ENCODE measurements at regions not wholly inside any gene's neighbourhood (a gene's known extent, or its start where the extent isn't known, plus 50 kb on each side); places are given as distances from the start of the nearest gene placed in this dataset.

GRCh38 chr5:6049662-6050061, 328.7 kb downstream of the MED10 start:
- TF ChIP-seq CTCF (IDR thresholded peaks at IDR 0.05; ENCODE audit: extremely low read depth in 1 of 2, insufficient read depth in 1 of 2, low read depth in 1 of 2, low read length in 2 of 2) = no peak
- no peak for TF ChIP-seq POLR2A (IDR thresholded peaks at IDR 0.05; ENCODE audit: low read depth, low read length)
- no peak for TF ChIP-seq GATA2 (IDR thresholded peaks at IDR 0.05; ENCODE audit: insufficient read depth, insufficient read length, low read depth, low read length)
- no peak for TF ChIP-seq EZH2 (IDR thresholded peaks at IDR 0.05; ENCODE audit: borderline replicate concordance, low read depth, low read length, severe bottlenecking)
- TF ChIP-seq POLR2AphosphoS5 (IDR thresholded peaks at IDR 0.05; ENCODE audit: insufficient read depth, low read depth, low read length) = no peak
- no peak for TF ChIP-seq JUN (IDR thresholded peaks at IDR 0.05; ENCODE audit: borderline replicate concordance, insufficient read depth, insufficient read length, low read depth)
